ENCODE measurements at regions not wholly inside any gene's neighbourhood (a gene's known extent, or its start where the extent isn't known, plus 50 kb on each side); places are given as distances from the start of the nearest gene placed in this dataset.

DNA sequence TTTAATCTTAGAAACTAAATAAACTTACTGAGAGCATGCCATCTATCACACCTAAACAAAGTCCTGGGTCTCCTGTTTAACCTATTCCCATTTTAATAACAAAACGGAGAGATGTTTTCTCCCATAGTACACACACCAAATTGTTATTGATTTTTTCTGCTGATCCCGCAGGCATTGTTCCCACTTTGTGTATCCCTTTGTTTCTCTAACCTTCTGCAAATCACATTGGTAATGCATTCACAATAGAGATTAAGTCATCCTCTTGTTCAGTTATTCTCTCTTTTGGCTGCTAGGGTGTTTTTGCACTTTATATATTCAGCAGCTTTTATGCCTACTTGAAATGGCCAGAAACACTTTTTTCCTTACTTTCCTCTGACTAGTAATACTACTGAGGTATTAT is 1071.9 kb upstream of the CDH2 start:
- H3K9me3 Mint-ChIP-seq (ENCODE audit: low read depth), result no peaks in the 10 kb centered on the region
- H3K27me3 Mint-ChIP-seq (ENCODE audit: low read depth), result no peaks in the 10 kb centered on the region
- no peaks in the 10 kb centered on the region for H3K36me3 Mint-ChIP-seq (ENCODE audit: low read depth)
- H3K4me3 Mint-ChIP-seq (ENCODE audit: unreplicated experiment), result no peak overlapping the region
- peaks cover 7% of the 10 kb centered on the region for H3K4me1 Mint-ChIP-seq (ENCODE audit: low read depth)
- TF ChIP-seq, protein P1, sequence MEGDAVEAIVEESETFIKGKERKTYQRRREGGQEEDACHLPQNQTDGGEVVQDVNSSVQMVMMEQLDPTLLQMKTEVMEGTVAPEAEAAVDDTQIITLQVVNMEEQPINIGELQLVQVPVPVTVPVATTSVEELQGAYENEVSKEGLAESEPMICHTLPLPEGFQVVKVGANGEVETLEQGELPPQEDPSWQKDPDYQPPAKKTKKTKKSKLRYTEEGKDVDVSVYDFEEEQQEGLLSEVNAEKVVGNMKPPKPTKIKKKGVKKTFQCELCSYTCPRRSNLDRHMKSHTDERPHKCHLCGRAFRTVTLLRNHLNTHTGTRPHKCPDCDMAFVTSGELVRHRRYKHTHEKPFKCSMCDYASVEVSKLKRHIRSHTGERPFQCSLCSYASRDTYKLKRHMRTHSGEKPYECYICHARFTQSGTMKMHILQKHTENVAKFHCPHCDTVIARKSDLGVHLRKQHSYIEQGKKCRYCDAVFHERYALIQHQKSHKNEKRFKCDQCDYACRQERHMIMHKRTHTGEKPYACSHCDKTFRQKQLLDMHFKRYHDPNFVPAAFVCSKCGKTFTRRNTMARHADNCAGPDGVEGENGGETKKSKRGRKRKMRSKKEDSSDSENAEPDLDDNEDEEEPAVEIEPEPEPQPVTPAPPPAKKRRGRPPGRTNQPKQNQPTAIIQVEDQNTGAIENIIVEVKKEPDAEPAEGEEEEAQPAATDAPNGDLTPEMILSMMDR (IDR thresholded peaks at IDR 0.05), result no peak
- H3K27ac Mint-ChIP-seq (ENCODE audit: unreplicated experiment), result no peak overlapping the region
- DNase-seq (ENCODE audit: low spot score), result no peak

GRCh38 chr18:29241199-29241598 is 1064.3 kb upstream of the CDH2 start:
- TF ChIP-seq, protein P1 (IDR thresholded peaks at IDR 0.05), result no peak
- peaks cover 1% of the 10 kb centered on the region for H3K36me3 Mint-ChIP-seq (ENCODE audit: low read depth)
- H3K27ac Mint-ChIP-seq (ENCODE audit: unreplicated experiment), result no peak overlapping the region
- DNase-seq (ENCODE audit: low spot score), result no peak
- no peaks in the 10 kb centered on the region for H3K4me1 Mint-ChIP-seq (ENCODE audit: low read depth)
- peaks cover 2% of the 10 kb centered on the region for H3K27me3 Mint-ChIP-seq (ENCODE audit: low read depth)
- no peak overlapping the region for H3K4me3 Mint-ChIP-seq (ENCODE audit: unreplicated experiment)
- H3K9me3 Mint-ChIP-seq (ENCODE audit: low read depth), result peaks cover 5% of the 10 kb centered on the region

DNA sequence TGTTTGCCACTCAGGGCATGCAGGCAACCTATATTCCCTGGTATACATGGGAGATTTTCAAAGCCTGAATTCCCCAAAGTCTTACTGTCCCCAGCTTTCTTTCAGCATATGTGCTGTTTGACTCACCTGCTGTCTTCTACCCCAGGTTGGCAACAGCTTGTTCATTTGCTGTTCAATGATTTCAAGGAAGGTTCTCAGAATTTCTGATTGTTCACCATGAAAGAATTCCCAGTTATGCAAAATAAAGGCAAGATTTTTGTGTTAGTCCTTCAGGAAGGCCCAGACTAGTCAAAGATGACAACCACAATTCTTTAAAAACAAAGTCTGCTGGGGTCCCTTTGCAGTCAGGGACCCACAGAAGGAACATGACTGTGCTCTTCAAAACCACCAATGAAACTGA is 1057.8 kb upstream of the CDH2 start:
- H3K4me1 Mint-ChIP-seq (ENCODE audit: low read depth), result no peaks in the 10 kb centered on the region
- H3K9me3 Mint-ChIP-seq (ENCODE audit: low read depth), result peaks cover 29% of the 10 kb centered on the region
- no peaks in the 10 kb centered on the region for H3K27me3 Mint-ChIP-seq (ENCODE audit: low read depth)
- peaks cover 9% of the 10 kb centered on the region for H3K36me3 Mint-ChIP-seq (ENCODE audit: low read depth)
- TF ChIP-seq, protein P1 (IDR thresholded peaks at IDR 0.05), result no peak
- no peak overlapping the region for H3K4me3 Mint-ChIP-seq (ENCODE audit: unreplicated experiment)
- H3K27ac Mint-ChIP-seq (ENCODE audit: unreplicated experiment), result no peak overlapping the region
- no peak for DNase-seq (ENCODE audit: low spot score)

DNA sequence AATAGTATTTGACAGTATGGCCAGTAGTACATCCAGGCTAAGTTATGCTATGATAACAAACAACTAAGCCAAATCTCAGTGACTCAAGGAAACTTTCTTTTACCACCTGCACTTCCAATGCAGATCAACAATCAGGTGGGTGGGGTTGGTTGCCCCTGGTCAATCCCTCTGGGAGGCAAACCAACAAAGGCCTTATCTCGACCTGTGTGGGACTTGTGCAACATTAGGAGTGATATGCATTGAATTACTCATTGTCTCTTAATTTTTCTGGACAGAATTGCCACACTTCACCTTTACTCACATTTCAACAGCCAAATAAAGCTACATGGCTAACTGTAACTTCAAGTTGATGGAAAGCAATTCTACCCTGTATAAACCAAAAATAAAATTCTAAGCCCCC is 1049.3 kb upstream of the CDH2 start:
- no peaks in the 10 kb centered on the region for H3K27me3 Mint-ChIP-seq (ENCODE audit: low read depth)
- H3K4me3 Mint-ChIP-seq (ENCODE audit: unreplicated experiment), result no peak overlapping the region
- H3K27ac Mint-ChIP-seq (ENCODE audit: unreplicated experiment), result no peak overlapping the region
- H3K9me3 Mint-ChIP-seq (ENCODE audit: low read depth), result peaks cover 9% of the 10 kb centered on the region
- peaks cover 1% of the 10 kb centered on the region for H3K36me3 Mint-ChIP-seq (ENCODE audit: low read depth)
- H3K4me1 Mint-ChIP-seq (ENCODE audit: low read depth), result no peaks in the 10 kb centered on the region
- TF ChIP-seq, protein P1 (IDR thresholded peaks at IDR 0.05), result no peak
- DNase-seq (ENCODE audit: low spot score), result no peak

GRCh38 chr18:29225351-29225750 is 1048.4 kb upstream of the CDH2 start:
- Mint-ChIP-seq H3K27me3 (ENCODE audit: low read depth) (no peaks in the 10 kb centered on the region), H3K36me3 (ENCODE audit: low read depth) (no peaks in the 10 kb centered on the region), H3K9me3 (ENCODE audit: low read depth) (peaks cover 5% of the 10 kb centered on the region), H3K4me3 (ENCODE audit: unreplicated experiment) (no peak overlapping the region), H3K27ac (ENCODE audit: unreplicated experiment) (no peak overlapping the region), H3K4me1 (ENCODE audit: low read depth) (no peaks in the 10 kb centered on the region)
- no peak for DNase-seq (ENCODE audit: low spot score)
- TF ChIP-seq, protein P1 (IDR thresholded peaks at IDR 0.05), result no peak
